HG02840 (cell line): ENCODE measurements at regions not wholly inside any gene's neighbourhood (a gene's known extent, or its start where the extent isn't known, plus 50 kb on each side); places are given as distances from the start of the nearest gene placed in this dataset.
"Not testable (repeated sequence)": the region's sequence is repeated elsewhere in the genome, so short reads cannot be mapped to it uniquely, and the experiment has no call there.

Experiments used
- ATAC-seq: cut with Tn5 transposase; IDR thresholded peaks from one replicate; pipeline ENCODE4 v1.9.1; 2021; ENCODE audit warnings: mild to moderate bottlenecking, moderate library complexity, moderate number of reproducible peaks; ENCODE audit not compliant: unreplicated experiment, low FRiP score

- no peak for ATAC-seq
Observed at GRCh38 chr14:87268997-87269396, 724.0 kb downstream of the GALC start.

DNA sequence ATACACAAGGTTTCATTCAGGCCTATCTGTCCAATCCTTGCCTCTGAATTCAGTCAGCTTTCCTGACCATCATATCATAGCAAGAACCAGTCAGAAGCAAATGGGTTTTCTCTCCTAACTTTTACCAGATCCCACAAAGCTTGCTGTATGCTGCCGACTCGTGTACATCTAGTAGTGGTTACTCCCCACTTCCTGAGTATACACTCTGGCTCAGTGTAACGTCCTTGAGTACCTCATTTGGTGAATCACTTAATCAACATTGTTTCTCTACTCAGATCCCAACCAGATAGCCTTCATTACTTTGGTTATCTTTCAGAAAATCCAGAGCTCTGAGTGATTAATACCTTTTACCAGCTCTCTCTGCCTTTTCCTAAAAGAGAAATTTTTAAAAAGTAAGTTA is 728.2 kb downstream of the GALC start:
- ATAC-seq = no peak

DNA sequence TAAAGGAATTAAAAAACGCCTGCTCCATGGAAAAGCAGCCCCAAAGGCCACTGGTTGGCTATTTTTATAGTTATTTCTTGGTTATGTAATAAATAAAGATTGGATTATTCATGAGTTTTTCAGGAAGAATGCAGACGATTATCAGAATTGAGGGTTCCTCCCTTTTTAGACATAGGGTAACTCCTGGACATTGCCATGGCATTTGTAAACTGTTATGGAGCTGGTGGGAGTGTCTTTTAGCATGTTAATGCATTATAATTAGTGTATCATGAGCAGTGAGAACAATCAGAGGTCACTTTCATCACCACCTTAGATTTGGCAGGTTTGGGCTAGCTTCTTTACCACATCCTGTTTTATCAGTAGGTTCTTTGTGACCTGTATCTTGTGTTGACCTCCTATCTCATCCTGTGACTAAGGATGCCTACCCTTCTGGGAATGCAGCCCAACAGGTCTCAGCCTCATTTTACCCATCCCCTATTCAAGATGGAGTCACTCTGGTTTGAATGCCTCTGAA is 728.7 kb downstream of the GALC start:
- no peak for ATAC-seq

- ATAC-seq = no peak
Observed at GRCh38 chr14:87261621-87262020, 731.4 kb downstream of the GALC start.

- no peak for ATAC-seq
Observed at GRCh38 chr14:87260460-87260859, 732.5 kb downstream of the GALC start.

- no peak for ATAC-seq
Observed at GRCh38 chr14:87257421-87257820, 735.6 kb downstream of the GALC start.

DNA sequence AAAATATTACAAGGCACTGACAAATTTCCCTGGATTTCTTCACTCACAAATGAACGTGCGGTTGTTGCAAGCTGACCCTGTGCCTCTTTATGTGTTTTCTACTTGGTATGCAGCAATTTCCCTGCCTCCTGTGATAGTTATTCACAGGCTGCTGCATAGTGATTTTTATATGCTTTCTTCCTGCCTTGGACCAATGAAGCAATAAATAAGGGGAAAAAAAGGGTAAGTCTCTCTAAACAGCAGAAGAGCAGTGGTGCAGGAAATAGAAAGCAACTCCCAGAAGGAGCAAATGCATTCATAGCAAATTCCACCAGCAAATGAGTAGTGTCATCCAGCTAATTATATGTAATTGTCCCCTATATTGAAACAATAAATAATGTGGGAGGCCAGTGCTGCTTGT is 737.9 kb downstream of the GALC start:
- no peak for ATAC-seq

DNA sequence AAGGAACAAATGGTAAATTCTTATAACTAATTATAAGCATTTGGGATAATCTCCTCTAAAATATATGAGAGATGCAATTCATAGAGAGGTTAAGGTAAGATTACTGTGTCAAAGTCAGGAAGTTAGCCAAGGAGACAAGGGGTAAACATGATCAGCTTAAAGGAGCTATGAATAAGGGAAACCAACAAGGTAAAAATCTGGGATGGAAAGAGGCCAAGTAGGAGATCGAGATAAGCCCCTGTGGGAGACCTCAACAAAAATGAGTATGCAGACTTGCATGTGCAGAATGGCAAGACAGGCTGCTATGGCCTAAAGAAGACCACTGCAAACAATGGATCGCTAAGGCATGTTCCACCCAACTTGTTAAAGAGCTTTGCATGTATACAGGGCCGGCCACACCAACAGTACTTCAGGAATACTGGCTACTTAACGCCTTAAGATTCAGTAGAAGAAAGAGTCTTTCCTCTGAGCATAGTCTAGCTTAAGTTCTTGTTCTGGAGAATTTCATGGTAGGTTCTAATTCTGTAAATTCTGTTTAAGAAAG is 738.6 kb downstream of the GALC start:
- no peak for ATAC-seq

- not testable (repeated sequence) for ATAC-seq
Observed at GRCh38 chr14:87253791-87254190, 739.2 kb downstream of the GALC start.

DNA sequence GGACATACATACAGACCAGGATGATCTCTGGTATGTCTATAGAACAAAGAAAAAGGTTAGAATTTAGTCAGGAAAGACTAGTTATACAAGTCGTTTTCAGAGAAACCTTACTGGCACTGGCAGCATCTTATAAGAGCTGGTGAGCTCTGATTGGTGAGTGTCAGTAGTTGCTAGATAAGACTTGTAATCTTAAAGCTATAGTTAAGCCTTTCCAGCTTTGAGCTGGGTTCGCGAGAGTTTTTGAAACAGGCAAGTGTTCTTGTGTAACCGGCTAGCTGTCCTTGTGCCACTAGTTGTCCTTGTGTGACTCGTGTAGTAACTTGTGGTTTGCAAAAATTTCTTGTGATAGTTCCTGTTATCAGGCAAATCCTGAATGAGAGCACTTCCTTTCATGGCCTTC is 740.9 kb downstream of the GALC start:
- no peak for ATAC-seq

GRCh38 chr14:87251011-87251410 is 742.0 kb downstream of the GALC start:
- ATAC-seq = no peak

GRCh38 chr14:87241018-87241768 is 751.8 kb downstream of the GALC start:
- no peak for ATAC-seq

GRCh38 chr14:87240319-87240718 is 752.7 kb downstream of the GALC start:
- ATAC-seq = not testable (repeated sequence)

- ATAC-seq = no peak
Observed at GRCh38 chr14:87233806-87234384, 759.1 kb downstream of the GALC start.

DNA sequence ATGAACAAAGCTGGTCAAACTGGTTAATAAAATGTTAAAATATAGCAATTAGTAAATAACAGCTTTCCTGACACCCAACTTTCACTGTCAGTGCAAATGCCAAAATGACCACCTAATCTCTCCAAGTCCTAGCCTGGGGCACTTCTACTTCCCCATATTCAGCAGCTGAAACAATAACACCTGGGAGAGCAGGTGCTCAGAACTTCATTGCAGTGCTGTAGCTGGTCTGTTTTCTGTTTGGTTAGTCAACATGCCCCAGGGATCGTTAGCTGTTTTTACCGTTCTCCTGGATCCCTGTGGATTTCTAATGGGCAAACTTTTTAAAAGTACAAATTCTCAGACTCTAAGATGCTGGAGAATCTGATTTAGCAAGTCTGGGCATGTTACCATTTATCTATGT is 759.7 kb downstream of the GALC start:
- ATAC-seq = no peak

- ATAC-seq = no peak
Observed at GRCh38 chr14:87231336-87232026, 761.5 kb downstream of the GALC start.

DNA sequence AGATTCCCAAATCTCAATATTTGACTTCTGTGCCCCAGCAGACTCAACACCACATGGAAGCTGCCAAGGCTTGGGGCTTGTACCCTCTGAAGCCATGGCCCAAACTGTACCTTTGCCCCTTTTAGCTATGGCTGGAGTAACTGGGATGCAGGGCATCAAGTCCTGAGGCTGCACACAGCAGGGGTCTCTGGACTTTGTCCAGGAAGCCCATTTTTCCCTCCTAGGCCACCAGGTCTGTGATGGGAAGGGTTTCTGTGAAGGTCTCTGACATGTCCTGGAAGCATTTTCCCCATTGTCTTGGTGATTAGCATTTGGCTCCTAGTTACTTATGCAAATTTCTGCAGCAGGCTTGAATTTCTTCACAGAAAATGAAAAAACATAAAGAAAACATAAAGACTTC is 762.3 kb downstream of the GALC start:
- no peak for ATAC-seq

GRCh38 chr14:87229131-87229530 is 763.9 kb downstream of the GALC start:
- no peak for ATAC-seq

- no peak for ATAC-seq
Observed at GRCh38 chr14:87217023-87217422, 776.0 kb downstream of the GALC start.

DNA sequence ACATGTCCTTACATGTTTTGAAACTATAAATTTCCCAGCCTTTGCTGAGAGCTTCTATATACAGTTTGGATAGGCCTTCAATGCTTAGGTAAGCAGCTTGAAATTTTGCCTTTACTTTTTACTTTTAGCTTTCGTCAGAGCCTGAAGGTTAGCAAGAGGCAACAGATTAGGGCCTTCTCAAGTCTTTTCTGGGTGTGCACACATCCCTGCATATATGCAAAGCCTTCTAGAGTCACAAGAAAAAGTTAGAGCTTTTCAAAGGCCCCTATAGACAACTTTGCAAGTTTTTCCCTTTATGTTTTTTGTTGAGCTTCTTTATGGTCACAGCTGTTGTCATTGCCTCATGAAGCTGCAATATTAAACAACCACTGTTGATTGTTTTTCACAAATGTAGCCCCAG is 778.4 kb downstream of the GALC start:
- ATAC-seq = no peak

DNA sequence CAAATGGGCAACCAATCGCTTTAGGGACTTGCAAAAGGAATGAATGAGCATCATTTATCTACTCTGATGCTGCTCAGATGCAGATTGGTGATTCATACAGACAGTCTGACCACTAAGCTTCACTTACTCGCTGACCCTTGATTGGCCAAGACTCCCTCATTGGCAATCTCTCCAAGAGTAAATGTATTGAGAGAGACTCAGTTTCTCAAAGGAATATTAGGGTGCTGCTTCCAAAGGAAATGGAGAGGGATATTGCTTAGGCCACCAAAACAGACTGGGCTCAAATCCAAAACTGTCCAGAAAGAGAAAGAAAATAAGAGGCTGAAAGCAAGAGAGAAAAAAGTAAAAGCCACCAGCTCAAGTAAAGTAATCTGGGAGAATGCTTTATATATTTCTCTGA is 785.2 kb downstream of the GALC start:
- no peak for ATAC-seq
